ENCODE measurements at regions not wholly inside any gene's neighbourhood (a gene's known extent, or its start where the extent isn't known, plus 50 kb on each side); places are given as distances from the start of the nearest gene placed in this dataset.

- TF ChIP-seq GATA1 (IDR thresholded peaks at IDR 0.05; ENCODE audit: low read depth, low read length) (no peak), POLR2A (IDR thresholded peaks at IDR 0.05; ENCODE audit: low read length) (no peak)
These were observed 68.0 kb upstream of the HSPA9 start for GRCh38 chr5:138643040-138643791.

All from erythroblast (primary cell).